Ishikawa (cell line): ENCODE measurements at regions not wholly inside any gene's neighbourhood (a gene's known extent, or its start where the extent isn't known, plus 50 kb on each side); places are given as distances from the start of the nearest gene placed in this dataset.

Source experiments
- CEBPB ChIP-seq: IDR thresholded peaks from 2 replicates; pipeline ENCODE4 v1.6.1; 2012
- CREB1 ChIP-seq: IDR thresholded peaks from 2 replicates; pipeline ENCODE4 v1.6.1; 2012; ENCODE audit warnings: low read depth
- EGR1 ChIP-seq: IDR thresholded peaks from 2 replicates; pipeline ENCODE4 v1.6.1; 2012
- EP300 ChIP-seq: IDR thresholded peaks from 2 replicates; pipeline ENCODE4 v1.6.1; 2012; ENCODE audit warnings: borderline replicate concordance
- FOXM1 ChIP-seq: IDR thresholded peaks from 2 replicates; pipeline ENCODE4 v1.6.1; 2012; ENCODE audit warnings: low read depth, borderline replicate concordance
- MAX ChIP-seq: IDR thresholded peaks from 2 replicates; pipeline ENCODE4 v1.6.1; 2012
- NFIC ChIP-seq: IDR thresholded peaks from 2 replicates; pipeline ENCODE4 v1.6.1; 2012
- RAD21 ChIP-seq: IDR thresholded peaks from 2 replicates; pipeline ENCODE4 v1.6.1; 2012; ENCODE audit warnings: low read depth
- TAF1 ChIP-seq: IDR thresholded peaks from 2 replicates; pipeline ENCODE4 v1.6.1; 2012; ENCODE audit warnings: low read depth, mild to moderate bottlenecking
- TCF12 ChIP-seq: IDR thresholded peaks from 2 replicates; pipeline ENCODE4 v1.6.1; 2012; ENCODE audit warnings: low read depth
- TEAD4 ChIP-seq: IDR thresholded peaks from 2 replicates; pipeline ENCODE4 v1.6.1; 2012
- USF1 ChIP-seq: IDR thresholded peaks from 2 replicates; pipeline ENCODE4 v1.6.1; 2012
- YY1 ChIP-seq: IDR thresholded peaks from 2 replicates; pipeline ENCODE4 v1.6.1; 2012; ENCODE audit warnings: low read depth
- ZBTB7A ChIP-seq: IDR thresholded peaks from 2 replicates; pipeline ENCODE4 v1.6.1; 2012; ENCODE audit warnings: low read depth
- TF ChIP-seq, protein P1 (sequence below): IDR thresholded peaks from 2 replicates; pipeline ENCODE4 v1.6.1; 2012; ENCODE audit warnings: low read depth, mild to moderate bottlenecking

- TF ChIP-seq MAX = no peak
- no peak for TF ChIP-seq EGR1
- no peak for TF ChIP-seq CEBPB
- no peak for TF ChIP-seq USF1
- no peak for TF ChIP-seq TAF1
- TF ChIP-seq RAD21 = no peak
- TF ChIP-seq YY1 = no peak
- no peak for TF ChIP-seq EP300
- no peak for TF ChIP-seq ZBTB7A
- TF ChIP-seq TCF12 = no peak
- TF ChIP-seq, protein P1, sequence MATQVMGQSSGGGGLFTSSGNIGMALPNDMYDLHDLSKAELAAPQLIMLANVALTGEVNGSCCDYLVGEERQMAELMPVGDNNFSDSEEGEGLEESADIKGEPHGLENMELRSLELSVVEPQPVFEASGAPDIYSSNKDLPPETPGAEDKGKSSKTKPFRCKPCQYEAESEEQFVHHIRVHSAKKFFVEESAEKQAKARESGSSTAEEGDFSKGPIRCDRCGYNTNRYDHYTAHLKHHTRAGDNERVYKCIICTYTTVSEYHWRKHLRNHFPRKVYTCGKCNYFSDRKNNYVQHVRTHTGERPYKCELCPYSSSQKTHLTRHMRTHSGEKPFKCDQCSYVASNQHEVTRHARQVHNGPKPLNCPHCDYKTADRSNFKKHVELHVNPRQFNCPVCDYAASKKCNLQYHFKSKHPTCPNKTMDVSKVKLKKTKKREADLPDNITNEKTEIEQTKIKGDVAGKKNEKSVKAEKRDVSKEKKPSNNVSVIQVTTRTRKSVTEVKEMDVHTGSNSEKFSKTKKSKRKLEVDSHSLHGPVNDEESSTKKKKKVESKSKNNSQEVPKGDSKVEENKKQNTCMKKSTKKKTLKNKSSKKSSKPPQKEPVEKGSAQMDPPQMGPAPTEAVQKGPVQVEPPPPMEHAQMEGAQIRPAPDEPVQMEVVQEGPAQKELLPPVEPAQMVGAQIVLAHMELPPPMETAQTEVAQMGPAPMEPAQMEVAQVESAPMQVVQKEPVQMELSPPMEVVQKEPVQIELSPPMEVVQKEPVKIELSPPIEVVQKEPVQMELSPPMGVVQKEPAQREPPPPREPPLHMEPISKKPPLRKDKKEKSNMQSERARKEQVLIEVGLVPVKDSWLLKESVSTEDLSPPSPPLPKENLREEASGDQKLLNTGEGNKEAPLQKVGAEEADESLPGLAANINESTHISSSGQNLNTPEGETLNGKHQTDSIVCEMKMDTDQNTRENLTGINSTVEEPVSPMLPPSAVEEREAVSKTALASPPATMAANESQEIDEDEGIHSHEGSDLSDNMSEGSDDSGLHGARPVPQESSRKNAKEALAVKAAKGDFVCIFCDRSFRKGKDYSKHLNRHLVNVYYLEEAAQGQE = no peak
- TF ChIP-seq TEAD4 = no peak
Measured at GRCh38 chr3:102169915-102170479, 264.8 kb upstream of the ZPLD1 start.

DNA sequence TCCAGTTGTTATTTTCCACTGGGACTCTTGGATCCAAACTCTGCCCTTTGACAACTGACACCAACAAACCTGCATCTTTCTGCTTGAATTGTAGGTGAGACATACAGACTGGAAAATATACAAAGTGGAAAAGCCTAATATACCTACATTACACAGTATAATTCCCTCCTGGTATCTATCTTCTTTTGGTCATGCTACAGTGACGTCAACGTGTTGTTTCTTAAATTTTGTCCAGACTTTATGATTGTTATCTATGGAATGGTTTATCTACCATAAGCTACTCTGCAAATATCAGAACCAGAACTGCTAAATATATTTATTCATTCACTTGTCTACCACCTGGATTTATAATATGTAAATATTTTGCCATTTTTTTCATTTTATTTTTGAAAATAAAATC is 264.3 kb upstream of the ZPLD1 start:
- no peak for TF ChIP-seq EGR1
- TF ChIP-seq FOXM1 = no peak
- no peak for TF ChIP-seq TCF12
- TF ChIP-seq EP300 = no peak
- TF ChIP-seq RAD21 = no peak
- TF ChIP-seq TAF1 = no peak
- no peak for TF ChIP-seq CEBPB
- TF ChIP-seq USF1 = no peak
- no peak for TF ChIP-seq NFIC
- TF ChIP-seq YY1 = no peak
- TF ChIP-seq TEAD4 = no peak
- no peak for TF ChIP-seq ZBTB7A

DNA sequence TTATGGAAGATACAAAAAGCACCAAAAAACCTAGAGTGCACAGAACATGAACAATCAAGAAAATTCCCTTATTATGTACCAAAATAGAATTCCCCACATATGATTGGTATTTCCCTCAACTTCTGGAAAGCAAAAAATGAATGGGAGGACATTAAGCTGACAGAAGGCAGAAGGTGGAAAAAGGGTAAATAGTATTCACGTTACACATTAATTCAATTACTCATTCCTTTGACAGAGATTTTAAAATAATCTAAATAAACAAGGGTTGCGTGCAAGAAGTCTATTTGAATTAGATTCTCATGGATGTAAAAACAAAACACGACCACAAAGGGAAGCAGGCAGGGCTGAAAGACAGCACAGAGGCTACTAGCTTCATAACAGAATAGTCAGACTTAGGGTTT is 260.5 kb upstream of the ZPLD1 start:
- TF ChIP-seq MAX (no peak), FOXM1 (no peak), USF1 (no peak), ZBTB7A (no peak), CREB1 (no peak), TEAD4 (no peak), CEBPB (no peak), RAD21 (no peak), TAF1 (no peak), EGR1 (no peak), YY1 (no peak), EP300 (no peak), NFIC (no peak), TCF12 (no peak)
- TF ChIP-seq, protein P1 = no peak

DNA sequence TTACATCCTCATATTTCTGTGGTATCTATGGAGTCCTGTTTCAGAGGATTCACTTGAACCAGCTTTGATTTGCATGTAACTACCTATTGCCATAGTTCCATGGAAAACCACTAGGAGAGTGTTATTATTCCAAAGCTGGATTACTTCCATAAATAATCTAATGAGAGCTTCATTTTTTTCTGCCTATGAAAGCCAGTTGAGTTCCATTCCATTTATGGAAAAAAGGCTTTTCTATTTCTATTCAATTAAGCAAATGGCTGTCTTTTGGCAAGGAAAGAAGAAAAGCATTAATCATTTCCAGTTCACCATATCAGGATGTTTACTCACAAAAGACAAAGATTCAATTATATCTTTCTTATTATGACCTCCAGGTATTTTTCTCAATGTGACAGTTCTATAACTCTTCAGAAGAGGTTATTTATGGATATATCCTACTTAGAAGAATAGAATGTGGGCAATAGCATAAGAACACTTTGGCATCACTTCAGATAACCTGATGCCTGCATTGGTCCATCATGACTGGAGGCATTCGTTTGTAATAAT is 259.9 kb upstream of the ZPLD1 start:
- TF ChIP-seq FOXM1 = no peak
- TF ChIP-seq RAD21 = no peak
- no peak for TF ChIP-seq ZBTB7A
- no peak for TF ChIP-seq USF1
- TF ChIP-seq, protein P1 = no peak
- no peak for TF ChIP-seq CREB1
- TF ChIP-seq EGR1 = no peak
